NCI-H2081 (cell line): ENCODE measurements at regions not wholly inside any gene's neighbourhood (a gene's known extent, or its start where the extent isn't known, plus 50 kb on each side); places are given as distances from the start of the nearest gene placed in this dataset.

Experiments
- DNase-seq, 2 experiments: peaks; one replicate each; lab custom pipeline; 2025; lab: John Stamatoyannopoulos, UW

DNA sequence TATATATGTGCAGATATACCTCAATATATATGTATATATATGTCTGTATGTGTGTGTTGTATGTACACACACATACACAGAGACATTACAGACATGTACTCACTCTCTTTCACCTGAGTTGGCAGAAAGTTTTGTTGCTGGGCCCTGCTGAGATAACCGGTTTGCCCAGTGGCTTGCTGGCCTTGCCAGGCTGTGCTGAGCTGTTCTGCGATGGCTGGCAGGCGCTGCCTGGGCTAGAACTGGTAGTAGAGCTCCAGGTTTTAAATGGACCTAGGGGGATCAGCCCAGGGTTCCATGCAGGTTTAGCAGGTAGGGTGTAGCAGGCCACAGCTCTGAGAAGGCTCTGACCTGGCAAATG, 394.3 kb downstream of the GADD45G start:
- DNase-seq: peak in 1 of 2 experiments; percentile 53

DNA sequence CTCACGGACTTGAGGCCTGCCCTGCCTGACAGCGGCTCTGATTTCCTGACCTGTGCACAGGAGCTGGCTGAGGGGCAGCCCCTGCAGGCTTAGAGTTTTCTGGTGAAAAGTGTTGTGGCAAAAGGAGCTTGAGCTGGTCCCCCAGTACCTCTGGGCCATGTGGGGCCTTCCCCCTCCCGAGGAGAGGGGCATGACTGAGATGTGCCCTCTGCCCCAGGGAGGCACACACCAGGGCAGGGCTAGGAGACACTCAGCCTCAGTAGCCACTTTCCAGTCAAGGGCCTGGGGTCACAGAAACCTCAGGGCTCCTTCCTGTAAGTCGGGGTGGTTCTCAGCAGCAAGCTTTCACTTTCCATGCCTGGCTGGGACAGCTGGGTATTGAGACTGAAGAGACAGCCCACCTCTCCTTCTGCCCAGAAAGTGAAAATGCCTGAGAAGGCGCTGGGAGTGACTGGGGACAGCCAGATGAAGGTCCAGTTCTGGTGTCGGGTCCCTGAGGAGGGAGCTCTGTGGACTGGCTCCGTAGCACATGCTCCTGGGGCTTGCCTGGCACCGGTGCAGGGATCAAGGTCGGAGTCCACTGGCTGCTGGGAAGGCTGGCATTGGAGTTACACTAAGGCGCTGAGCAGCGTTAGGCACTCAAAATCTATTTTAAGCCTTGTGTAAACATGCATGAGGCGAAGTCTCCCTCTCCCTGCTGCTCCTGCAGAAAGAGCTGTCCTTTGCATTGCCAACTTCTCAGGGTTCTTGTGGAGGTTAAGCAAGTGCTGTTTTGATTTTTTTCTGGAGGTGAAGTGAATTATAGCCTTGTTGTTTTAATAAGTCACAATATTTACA, 394.9 kb downstream of the GADD45G start:
- DNase-seq: peak; percentile 71 to 92

DNA sequence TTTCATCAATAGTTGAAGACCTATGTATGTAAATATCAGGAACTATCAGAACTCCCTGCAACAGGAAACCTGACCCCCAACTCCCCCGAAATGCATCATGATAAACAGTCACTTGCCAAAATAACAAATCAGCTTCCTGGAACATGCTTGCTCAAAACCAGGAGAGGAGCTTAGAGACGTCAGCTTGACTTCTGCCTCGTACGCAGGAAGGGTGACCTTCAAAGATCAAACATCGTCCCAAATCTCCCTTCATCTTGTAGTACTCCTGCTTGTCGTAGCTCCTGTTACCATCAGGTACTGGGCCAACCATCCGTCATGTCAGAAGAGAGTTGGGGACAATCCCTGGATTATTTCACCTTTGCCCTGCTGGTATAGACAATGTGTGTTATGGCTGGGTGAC, 396.1 kb downstream of the GADD45G start:
- peak in 1 of 2 experiments; percentile 21 for DNase-seq

- DNase-seq: peak in 1 of 2 experiments; percentile 41
Observed at GRCh38 chr9:90001747-90002146, 396.9 kb downstream of the GADD45G start.

DNA sequence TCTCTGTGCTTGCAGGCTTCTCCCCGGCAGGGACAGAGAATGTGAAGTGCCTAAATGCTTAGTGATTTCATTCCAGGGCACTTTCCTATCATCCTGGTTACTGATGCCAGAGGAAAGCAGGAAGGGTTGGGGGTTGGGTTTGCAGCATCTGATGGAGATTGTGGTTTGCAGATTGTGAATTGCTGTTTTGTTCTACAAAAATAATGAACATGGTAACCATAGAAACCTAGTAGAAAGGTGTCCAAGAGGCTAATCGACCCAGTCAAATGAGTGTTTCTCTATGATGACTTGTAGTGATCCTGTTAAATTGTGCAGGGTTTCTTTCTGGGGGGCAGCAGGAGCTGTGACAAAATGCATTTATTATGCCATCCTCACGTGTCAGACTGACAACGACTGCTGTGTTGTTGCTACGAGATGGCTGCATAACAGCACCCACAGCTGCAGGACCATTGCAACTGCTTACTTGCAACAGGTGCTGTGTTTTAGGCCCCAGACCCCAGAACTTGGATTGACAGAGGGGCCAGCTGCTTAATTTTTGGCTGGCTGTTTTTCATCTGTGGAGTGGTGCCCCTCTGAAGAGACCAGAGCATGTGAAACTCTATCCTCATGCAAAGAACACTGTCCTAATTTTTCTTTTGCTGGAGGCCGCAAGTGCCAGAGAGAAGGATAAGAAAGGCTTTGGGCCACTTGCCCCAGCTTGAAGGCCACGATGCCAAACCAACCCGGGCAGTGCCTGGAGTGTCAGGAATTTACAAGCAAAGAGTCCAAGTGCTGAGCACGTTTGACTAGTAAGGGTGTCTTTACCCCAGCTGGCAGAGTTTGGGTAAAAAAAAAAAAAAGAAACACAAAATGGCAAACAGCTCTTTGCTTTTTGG, 397.8 kb downstream of the GADD45G start:
- DNase-seq: peak; percentile 17 to 52

GRCh38 chr9:90005388-90005787, 400.6 kb downstream of the GADD45G start:
- DNase-seq: no peak

- DNase-seq: no peak
Observed at GRCh38 chr9:90007516-90008440, 403.0 kb downstream of the GADD45G start.

GRCh38 chr9:90009447-90009846, 404.6 kb downstream of the GADD45G start:
- no peak for DNase-seq

- DNase-seq: no peak
Observed at GRCh38 chr9:90010793-90011192, 406.0 kb downstream of the GADD45G start.

- DNase-seq: peak in 1 of 2 experiments; percentile 34
Observed at GRCh38 chr9:90012949-90013348, 408.1 kb downstream of the GADD45G start.

DNA sequence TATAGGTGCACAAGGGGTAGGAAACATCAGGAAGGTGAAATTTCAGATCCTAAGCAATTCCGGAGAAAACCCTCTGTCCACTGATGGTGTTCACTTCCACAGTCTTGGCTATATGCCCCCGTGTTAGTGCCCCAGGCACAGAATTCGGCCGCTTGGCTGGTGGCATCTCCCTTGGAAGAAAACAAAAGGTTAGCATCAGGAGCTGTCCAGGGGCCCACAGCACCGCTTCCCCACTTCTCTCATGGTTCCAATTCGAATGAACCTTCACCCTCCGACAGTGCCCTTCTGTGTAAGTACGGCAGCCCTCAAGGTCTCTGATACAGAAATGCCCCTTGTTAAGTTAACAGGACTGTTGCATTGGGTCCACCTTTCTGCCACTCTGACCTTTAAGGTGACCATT, 409.0 kb downstream of the GADD45G start:
- no peak for DNase-seq

- DNase-seq: no peak
Observed at GRCh38 chr9:90014421-90014820, 409.6 kb downstream of the GADD45G start.

GRCh38 chr9:90016272-90016671, 411.5 kb downstream of the GADD45G start:
- DNase-seq: no peak

DNA sequence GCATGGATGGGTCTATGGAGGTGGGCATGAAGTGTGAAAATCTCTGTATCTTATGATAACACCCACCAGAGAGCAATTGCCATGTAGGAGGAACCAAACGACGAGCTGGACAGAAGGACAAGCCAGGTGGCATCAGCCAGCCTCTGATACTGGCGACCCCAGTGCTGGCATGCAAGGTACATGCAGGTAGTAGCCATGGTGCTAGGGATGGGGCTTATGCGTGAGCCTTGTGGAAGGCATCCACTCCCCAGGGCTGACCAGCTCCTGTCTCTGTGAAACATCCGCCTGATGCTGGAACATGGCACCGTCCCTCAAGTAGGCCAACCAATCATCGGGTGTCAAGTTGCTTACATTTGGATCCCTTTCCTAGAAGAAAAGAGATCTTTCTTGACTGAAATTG, 412.9 kb downstream of the GADD45G start:
- no peak for DNase-seq

- no peak for DNase-seq
Observed at GRCh38 chr9:90018688-90019087, 413.9 kb downstream of the GADD45G start.

GRCh38 chr9:90019626-90020025, 414.8 kb downstream of the GADD45G start:
- DNase-seq: no peak

- DNase-seq: no peak
Observed at GRCh38 chr9:90020276-90020871, 415.6 kb downstream of the GADD45G start.

GRCh38 chr9:90021216-90021906, 416.5 kb downstream of the GADD45G start:
- no peak for DNase-seq

GRCh38 chr9:90022474-90022873, 417.7 kb downstream of the GADD45G start:
- DNase-seq: no peak

GRCh38 chr9:90023861-90024260, 419.0 kb downstream of the GADD45G start:
- no peak for DNase-seq

DNA sequence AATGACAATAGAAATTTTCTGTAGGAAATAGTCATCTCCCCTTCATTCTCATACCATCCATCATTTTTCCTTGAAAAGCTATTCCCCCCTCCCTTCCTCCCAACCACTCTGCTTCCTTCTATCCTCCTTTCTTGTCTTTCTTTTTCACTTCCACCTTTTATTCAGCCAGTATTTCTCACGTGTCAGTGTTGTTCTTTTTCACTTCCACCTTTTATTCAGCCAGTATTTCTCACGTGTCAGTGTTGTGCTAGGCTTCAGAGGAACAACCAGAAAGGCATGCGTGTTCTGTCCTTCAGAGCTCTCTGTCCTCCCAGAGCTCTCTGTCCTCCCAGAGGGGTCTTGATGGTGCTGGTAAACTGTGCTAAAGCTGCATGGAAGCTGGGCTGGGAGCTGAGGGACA, 419.6 kb downstream of the GADD45G start:
- DNase-seq: no peak
